NCI-H526 (cell line): ENCODE measurements at regions not wholly inside any gene's neighbourhood (a gene's known extent, or its start where the extent isn't known, plus 50 kb on each side); places are given as distances from the start of the nearest gene placed in this dataset.
A peak's percentile ranks its signal among the peaks of the same experiment; 100 is the strongest.
"Not testable (repeated sequence)": the region's sequence is repeated elsewhere in the genome, so short reads cannot be mapped to it uniquely, and the experiment has no call there.

Experiments
- DNase-seq, 2 experiments: peaks; one replicate each; lab custom pipeline; 2025; lab: John Stamatoyannopoulos, UW

GRCh38 chr2:14977021-14977420 lies 344.5 kb downstream of the LRATD1 start:
- no peak for DNase-seq

GRCh38 chr2:14978845-14979244 lies 346.3 kb downstream of the LRATD1 start:
- no peak for DNase-seq

GRCh38 chr2:14982790-14983189 lies 350.3 kb downstream of the LRATD1 start:
- DNase-seq: no peak

- no peak for DNase-seq
Observed at GRCh38 chr2:14988600-14988999, 356.1 kb downstream of the LRATD1 start.

- DNase-seq: no peak
Observed at GRCh38 chr2:14991723-14992122, 359.2 kb downstream of the LRATD1 start.

- DNase-seq: no peak
Observed at GRCh38 chr2:14994721-14995120, 362.2 kb downstream of the LRATD1 start.

- no peak for DNase-seq
Observed at GRCh38 chr2:14996351-14997014, 364.0 kb downstream of the LRATD1 start.

- DNase-seq: no peak
Observed at GRCh38 chr2:14998546-14998945, 366.0 kb downstream of the LRATD1 start.

GRCh38 chr2:14999114-14999661 lies 366.7 kb downstream of the LRATD1 start:
- DNase-seq: no peak

GRCh38 chr2:15002519-15002918 lies 370.0 kb downstream of the LRATD1 start:
- not testable (repeated sequence) for DNase-seq

- DNase-seq: no peak
Observed at GRCh38 chr2:15006667-15007066, 374.1 kb downstream of the LRATD1 start.

GRCh38 chr2:15009681-15010080 lies 377.2 kb downstream of the LRATD1 start:
- no peak for DNase-seq

GRCh38 chr2:15010346-15010745 lies 377.8 kb downstream of the LRATD1 start:
- no peak for DNase-seq

- no peak for DNase-seq
Observed at GRCh38 chr2:15018814-15019213, 386.3 kb downstream of the LRATD1 start.

- no peak for DNase-seq
Observed at GRCh38 chr2:15023221-15023620, 390.7 kb downstream of the LRATD1 start.

- no peak for DNase-seq
Observed at GRCh38 chr2:15028406-15028805, 395.9 kb downstream of the LRATD1 start.

- peak; percentile 52 to 69 for DNase-seq
Observed at GRCh38 chr2:15031745-15032240, 399.3 kb downstream of the LRATD1 start.

- DNase-seq: no peak
Observed at GRCh38 chr2:15034246-15034645, 401.7 kb downstream of the LRATD1 start.

- no peak for DNase-seq
Observed at GRCh38 chr2:15034860-15035259, 402.3 kb downstream of the LRATD1 start.

GRCh38 chr2:15038366-15039364 lies 406.1 kb downstream of the LRATD1 start:
- DNase-seq: no peak

- DNase-seq: no peak
Observed at GRCh38 chr2:15040429-15041084, 408.0 kb downstream of the LRATD1 start.

GRCh38 chr2:15041429-15041837 lies 408.9 kb downstream of the LRATD1 start:
- DNase-seq: no peak
